ENCODE measurements at regions not wholly inside any gene's neighbourhood (a gene's known extent, or its start where the extent isn't known, plus 50 kb on each side); places are given as distances from the start of the nearest gene placed in this dataset.

- no peaks in the 10 kb centered on the region for H3K27me3 ChIP-seq (ENCODE audit: insufficient read depth)
- H4K20me1 ChIP-seq (ENCODE audit: insufficient read depth): no peaks in the 10 kb centered on the region
- no peak overlapping the region for H3K9ac ChIP-seq
- H3K4me2 ChIP-seq: no peak overlapping the region
- H3K4me3 ChIP-seq (ENCODE audit: low read depth in 2 of 2, low read length in 1 of 2): no peak overlapping the region
- no peaks in the 10 kb centered on the region for H3K4me1 ChIP-seq (ENCODE audit: control insufficient read depth in 1 of 2, insufficient read depth in 2 of 2, low read depth in 1 of 2, low read length in 1 of 2)
- POLR2A ChIA-PET: no interaction called here
- no peaks in the 10 kb centered on the region for H3K9me3 ChIP-seq
- H2AFZ ChIP-seq (ENCODE audit: low read depth): no peak overlapping the region
- CTCF ChIA-PET: interaction anchor here (0.7 kb wide), 1 partner anchor 9 kb away, joined by 3 read pairs; no protein-coding TSS in a partner anchor
- DNase-seq: no peak
- 86% methylated on average over 11 of the region's 11 CpGs for WGBS (ENCODE audit: low lambda C conversion rate)
- no peaks in the 10 kb centered on the region for H3K79me2 ChIP-seq (ENCODE audit: insufficient read depth)
- H3K36me3 ChIP-seq (replicated peaks in 1 of 2; ENCODE audit: control insufficient read depth in 1 of 2, insufficient read depth in 2 of 2, low read length in 1 of 2): no peaks in the 10 kb centered on the region
- H3K9me2 ChIP-seq: no peaks in the 10 kb centered on the region
- no peak overlapping the region for H3K27ac ChIP-seq (ENCODE audit: low read depth in 2 of 2, low read length in 1 of 2)
- H3F3A ChIP-seq (replicated peaks; ENCODE audit: insufficient read depth): peaks cover 3% of the 10 kb centered on the region
- no peak for TF ChIP-seq POLR2AphosphoS5 (IDR thresholded peaks at IDR 0.05; ENCODE audit: low read depth, low read length)
- no peak for TF ChIP-seq REST (IDR thresholded peaks at IDR 0.05; ENCODE audit: low read depth, low read length)
- no peak for TF ChIP-seq RXRA (IDR thresholded peaks at IDR 0.05; ENCODE audit: borderline replicate concordance, low read depth)
- TF ChIP-seq MXI1 (IDR thresholded peaks at IDR 0.05; ENCODE audit: low read depth, low read length): no peak
- TF ChIP-seq NFIC (IDR thresholded peaks at IDR 0.05; ENCODE audit: borderline replicate concordance): no peak
- no peak for TF ChIP-seq EZH2phosphoT487 (IDR thresholded peaks at IDR 0.05; ENCODE audit: borderline replicate concordance, low read depth)
- no peak for TF ChIP-seq RAD21 (IDR thresholded peaks at IDR 0.05; ENCODE audit: low read length)
- TF ChIP-seq IRF3 (IDR thresholded peaks at IDR 0.05; ENCODE audit: low read depth, low read length): no peak
- TF ChIP-seq PBX3 (IDR thresholded peaks at IDR 0.05): no peak
- no peak for TF ChIP-seq JUND (IDR thresholded peaks at IDR 0.05)
- TF ChIP-seq USF1 (IDR thresholded peaks at IDR 0.05; ENCODE audit: borderline replicate concordance, low read depth): no peak
- no peak for TF ChIP-seq GATA2 (CRISPR knock-in tag; IDR thresholded peaks at IDR 0.05)
- TF ChIP-seq TAF1 (IDR thresholded peaks at IDR 0.05; ENCODE audit: borderline replicate concordance, low read depth, low read length): no peak
- no peak for TF ChIP-seq CHD2 (IDR thresholded peaks at IDR 0.05; ENCODE audit: low read length, partially characterized antibody)
- no peak for TF ChIP-seq NRF1 (IDR thresholded peaks at IDR 0.05; ENCODE audit: low read depth, low read length)
- no peak for TF ChIP-seq SMC3 (IDR thresholded peaks at IDR 0.05; ENCODE audit: low read depth, low read length)
- TF ChIP-seq MAX (IDR thresholded peaks at IDR 0.05; ENCODE audit: low read depth): no peak
- no peak for TF ChIP-seq GABPA (IDR thresholded peaks at IDR 0.05; ENCODE audit: low read depth)
These were observed 55.7 kb upstream of the ACTR3 start for GRCh38 chr2:113834051-113834730.
